ENCODE measurements at regions not wholly inside any gene's neighbourhood (a gene's known extent, or its start where the extent isn't known, plus 50 kb on each side); places are given as distances from the start of the nearest gene placed in this dataset.

GRCh38 chr2:160628811-160629210 lies 135.2 kb upstream of the RBMS1 start:
- TF ChIP-seq POLR2A (IDR thresholded peaks at IDR 0.05): no peak
- TF ChIP-seq, protein P1, sequence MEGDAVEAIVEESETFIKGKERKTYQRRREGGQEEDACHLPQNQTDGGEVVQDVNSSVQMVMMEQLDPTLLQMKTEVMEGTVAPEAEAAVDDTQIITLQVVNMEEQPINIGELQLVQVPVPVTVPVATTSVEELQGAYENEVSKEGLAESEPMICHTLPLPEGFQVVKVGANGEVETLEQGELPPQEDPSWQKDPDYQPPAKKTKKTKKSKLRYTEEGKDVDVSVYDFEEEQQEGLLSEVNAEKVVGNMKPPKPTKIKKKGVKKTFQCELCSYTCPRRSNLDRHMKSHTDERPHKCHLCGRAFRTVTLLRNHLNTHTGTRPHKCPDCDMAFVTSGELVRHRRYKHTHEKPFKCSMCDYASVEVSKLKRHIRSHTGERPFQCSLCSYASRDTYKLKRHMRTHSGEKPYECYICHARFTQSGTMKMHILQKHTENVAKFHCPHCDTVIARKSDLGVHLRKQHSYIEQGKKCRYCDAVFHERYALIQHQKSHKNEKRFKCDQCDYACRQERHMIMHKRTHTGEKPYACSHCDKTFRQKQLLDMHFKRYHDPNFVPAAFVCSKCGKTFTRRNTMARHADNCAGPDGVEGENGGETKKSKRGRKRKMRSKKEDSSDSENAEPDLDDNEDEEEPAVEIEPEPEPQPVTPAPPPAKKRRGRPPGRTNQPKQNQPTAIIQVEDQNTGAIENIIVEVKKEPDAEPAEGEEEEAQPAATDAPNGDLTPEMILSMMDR (IDR thresholded peaks at IDR 0.05): no peak
